ENCODE measurements at regions not wholly inside any gene's neighbourhood (a gene's known extent, or its start where the extent isn't known, plus 50 kb on each side); places are given as distances from the start of the nearest gene placed in this dataset.

- no peak for TF ChIP-seq YY1 (IDR thresholded peaks at IDR 0.05)
- no peak for TF ChIP-seq CTCF (IDR thresholded peaks at IDR 0.05; ENCODE audit: low read depth, low read length, missing input control)
- no peak for TF ChIP-seq HNF4G (IDR thresholded peaks at IDR 0.05)
- TF ChIP-seq, protein P1, sequence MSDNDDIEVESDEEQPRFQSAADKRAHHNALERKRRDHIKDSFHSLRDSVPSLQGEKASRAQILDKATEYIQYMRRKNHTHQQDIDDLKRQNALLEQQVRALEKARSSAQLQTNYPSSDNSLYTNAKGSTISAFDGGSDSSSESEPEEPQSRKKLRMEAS (IDR thresholded peaks at IDR 0.05), result no peak
- no peak for TF ChIP-seq GABPA (IDR thresholded peaks at IDR 0.05 in 1 of 2, conservative IDR thresholded peaks at IDR 0.05 in 1 of 2)
- no peak for TF ChIP-seq RAD21 (IDR thresholded peaks at IDR 0.05)
- TF ChIP-seq, protein P2, sequence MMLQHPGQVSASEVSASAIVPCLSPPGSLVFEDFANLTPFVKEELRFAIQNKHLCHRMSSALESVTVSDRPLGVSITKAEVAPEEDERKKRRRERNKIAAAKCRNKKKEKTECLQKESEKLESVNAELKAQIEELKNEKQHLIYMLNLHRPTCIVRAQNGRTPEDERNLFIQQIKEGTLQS (IDR thresholded peaks at IDR 0.05), result no peak
- TF ChIP-seq REST (IDR thresholded peaks at IDR 0.05), result no peak
- TF ChIP-seq NR2F2 (IDR thresholded peaks at IDR 0.05), result no peak
- no peak for TF ChIP-seq FOXA1 (IDR thresholded peaks at IDR 0.05)
- no peak for TF ChIP-seq EGR1 (IDR thresholded peaks at IDR 0.05; ENCODE audit: low read depth in 2 of 2)
- TF ChIP-seq SP1 (IDR thresholded peaks at IDR 0.05), result no peak
- TF ChIP-seq JUND (IDR thresholded peaks at IDR 0.05), result no peak
These were observed 134.3 kb upstream of the CARMIL1 start for GRCh38 chr6:25144919-25145318.

Measured in liver (tissue), 3 donors.